Activated CD4-positive, CD25-positive, alpha-beta regulatory T cell treated with anti-CD3 and anti-CD28 coated beads, Interleukin-2, amount 50 U/mL, for 72 hours (primary cell): ENCODE measurements at regions not wholly inside any gene's neighbourhood (a gene's known extent, or its start where the extent isn't known, plus 50 kb on each side); places are given as distances from the start of the nearest gene placed in this dataset.
"Not testable (repeated sequence)": the region's sequence is repeated elsewhere in the genome, so short reads cannot be mapped to it uniquely, and the experiment has no call there.

ENCODE experiments used
- DNase-seq: peaks from one replicate; pipeline ENCODE4 v3.0.0; 2021

DNA sequence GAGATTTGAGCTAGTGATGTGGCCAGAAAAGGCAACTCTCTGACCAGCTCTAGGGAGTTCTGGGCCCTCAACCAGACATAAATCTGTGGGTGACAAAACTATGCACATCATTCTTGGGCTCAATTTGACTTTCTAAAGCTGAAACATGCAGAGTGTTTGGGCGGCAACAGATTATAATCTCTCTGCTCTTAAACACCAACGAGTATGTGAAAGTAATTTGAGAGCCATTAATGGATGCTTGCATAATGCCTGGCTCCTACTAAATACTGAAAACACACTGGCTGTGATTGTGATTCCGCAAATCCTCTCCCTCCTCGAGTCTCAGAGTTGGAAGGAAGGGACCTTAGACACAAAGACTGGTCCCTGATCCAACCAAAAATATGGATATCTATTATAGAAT is 186.7 kb downstream of the UACA start:
- DNase-seq, result no peak

DNA sequence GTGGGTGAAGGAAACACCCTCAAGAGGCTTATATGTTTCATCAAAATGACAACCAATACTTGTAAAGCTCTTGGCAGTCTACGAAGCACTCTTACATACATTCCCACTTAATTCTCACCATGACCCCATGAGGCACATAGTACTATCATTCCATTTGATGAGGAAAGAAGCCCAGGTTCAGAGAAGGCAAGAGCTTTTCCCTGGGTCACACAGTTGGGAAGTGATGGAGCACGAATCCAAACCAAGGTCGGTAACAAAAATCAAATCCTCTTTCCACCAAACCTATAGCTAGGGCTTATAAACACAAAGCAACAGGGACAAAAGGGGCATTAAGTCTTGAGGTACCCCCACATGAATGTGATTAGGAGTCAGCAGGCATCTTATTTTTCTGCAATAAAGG is 187.1 kb downstream of the UACA start:
- no peak for DNase-seq

DNA sequence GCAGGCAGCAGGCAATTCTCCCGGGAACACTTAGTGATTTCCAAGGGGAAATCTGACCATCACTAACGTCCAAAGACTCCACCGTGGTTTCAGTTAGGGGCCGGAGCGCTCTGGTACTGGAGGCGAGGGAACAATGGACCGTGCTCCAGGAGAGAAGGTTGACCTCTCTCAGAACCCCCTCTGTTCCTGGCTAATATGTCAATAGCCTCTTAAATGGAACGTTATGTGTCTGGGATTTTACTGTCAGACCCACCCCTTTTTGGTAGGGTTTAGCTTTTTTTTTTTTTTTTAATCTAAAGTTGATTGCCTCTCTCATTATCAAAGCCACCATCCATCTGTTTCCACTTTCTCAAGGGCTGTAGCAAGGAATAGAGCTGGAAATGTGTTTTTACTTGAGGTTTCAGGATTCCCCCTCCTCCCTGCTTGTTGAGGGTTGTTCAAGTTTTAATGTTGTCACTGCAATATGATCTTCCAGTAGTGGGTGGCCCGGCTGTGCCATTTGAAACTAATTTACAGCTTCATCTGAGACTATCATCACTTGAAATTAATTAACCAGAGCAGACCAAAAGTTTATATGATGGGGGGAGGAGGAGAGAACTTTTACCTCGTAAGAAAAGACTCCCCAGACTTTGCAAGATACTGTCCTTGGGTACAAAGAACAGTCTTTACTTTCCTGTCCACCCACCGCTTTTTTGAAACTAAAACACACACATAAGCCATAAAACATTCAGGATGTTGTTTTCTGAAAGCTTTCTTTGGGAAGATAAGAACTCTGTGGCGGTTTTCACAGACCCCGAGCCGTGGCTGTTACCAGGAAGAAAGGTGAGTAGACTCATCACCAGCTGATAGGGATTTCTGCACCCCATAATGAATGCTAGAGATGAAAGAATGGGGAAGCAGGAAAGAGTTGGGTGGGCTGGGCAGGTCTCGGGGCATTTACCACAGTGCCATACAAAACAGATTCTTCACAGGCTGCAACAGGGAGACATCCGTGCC is 187.8 kb downstream of the UACA start:
- DNase-seq, result no peak

DNA sequence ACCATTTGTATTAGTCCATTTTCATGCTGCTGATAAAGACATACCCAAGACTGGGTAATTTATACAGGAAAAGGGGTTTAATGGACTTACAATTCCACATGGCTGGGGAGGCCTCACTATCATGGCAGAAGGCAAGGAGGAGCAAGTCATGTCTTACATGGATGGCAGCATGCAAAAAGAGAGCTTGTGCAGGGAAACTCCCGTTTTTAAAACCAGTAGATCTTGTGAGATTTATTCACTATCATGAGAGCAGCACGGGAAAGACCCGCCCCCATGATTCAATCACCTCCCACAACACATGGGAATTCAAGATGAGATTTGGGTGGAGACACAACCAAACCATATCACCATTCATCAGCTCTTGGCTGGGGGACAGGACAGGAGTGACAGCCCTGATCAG is 189.0 kb downstream of the UACA start:
- not testable (repeated sequence) for DNase-seq

DNA sequence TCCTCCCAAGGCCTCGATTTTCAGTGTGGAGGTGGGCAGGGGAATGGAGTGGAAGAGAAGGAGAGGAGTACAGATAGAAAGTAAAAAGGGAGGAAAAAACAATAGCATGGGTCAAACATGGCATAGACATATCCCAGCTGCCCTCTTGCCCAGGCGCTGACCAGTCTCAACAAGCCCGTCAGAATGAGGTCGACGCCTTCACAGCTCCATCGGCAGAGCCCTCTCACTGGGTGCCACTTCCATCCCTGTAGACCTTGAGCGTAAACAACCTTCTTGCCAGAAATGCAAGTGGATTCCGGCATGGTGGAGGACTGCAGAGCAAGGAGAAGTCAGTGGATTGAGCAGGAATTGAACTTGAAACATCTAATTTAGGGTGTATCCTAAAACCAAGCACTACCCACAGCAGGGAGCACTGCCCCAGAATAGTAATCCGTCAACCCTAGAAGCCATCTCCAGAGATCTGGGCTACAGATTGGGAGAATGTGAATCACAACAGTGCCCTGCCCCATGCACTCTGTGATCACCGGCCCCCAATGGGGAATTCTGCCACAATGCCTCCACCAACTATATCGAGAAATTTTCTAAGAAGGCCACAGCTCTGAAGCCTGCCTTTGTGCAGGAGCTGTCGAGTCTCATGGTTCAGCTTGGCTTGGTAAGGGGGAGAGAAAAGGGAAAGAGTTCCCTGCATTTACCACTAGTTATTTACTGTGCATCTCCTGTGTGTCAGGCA is 190.1 kb downstream of the UACA start:
- no peak for DNase-seq

DNA sequence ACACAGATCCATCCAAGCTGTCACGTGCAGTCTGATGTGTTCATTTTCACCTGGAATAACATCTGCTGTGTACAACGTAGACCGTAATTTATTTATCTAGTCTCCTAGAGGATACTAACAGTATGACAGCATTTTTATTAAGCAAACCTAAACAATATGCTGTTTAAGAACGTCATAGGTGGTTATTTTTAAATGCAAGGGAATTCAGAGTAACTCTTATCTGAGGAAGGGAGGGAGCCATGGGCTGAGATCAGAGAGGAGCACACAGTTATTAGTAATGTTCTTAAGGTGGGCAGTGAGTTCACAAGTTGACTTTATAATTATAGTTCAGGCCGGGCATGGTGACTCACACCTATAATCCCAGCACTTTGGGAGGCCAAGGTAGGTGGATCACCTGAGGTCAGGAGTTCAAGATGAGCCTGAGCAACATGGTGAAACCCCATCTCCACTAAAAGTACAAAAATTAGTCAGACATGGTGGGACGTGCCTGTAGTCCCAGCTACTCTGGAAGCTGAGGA is 193.6 kb downstream of the UACA start:
- DNase-seq, result no peak

DNA sequence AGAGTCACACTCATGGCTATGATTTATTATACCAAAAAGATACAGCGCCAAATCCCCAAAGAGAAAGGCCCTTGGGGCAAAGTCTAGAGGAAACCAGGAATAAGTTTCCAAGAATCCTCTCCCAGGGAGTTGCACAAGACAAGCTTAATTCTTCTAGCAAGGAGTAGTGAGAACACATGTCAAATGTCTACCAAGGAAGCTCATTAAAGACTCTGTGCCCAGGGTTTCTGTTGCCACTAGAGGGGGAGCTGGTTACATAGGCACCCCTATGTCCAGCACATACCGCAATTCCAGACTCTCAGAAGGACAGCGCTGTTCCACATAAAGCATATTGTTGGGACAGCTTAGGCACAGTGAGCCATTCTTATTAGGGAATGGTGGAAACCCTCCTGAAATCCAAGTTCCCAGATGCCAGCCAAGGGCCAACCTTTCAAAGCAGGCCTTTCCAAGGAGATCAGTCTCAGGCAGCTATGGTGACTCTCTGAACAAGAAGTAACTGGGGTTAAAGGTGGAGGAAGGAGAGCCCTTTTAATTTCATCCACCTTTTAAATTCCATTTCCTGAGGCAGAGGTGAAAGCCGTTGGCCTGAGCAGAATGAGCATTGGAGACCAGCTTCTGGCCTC is 194.2 kb downstream of the UACA start:
- DNase-seq, result no peak

DNA sequence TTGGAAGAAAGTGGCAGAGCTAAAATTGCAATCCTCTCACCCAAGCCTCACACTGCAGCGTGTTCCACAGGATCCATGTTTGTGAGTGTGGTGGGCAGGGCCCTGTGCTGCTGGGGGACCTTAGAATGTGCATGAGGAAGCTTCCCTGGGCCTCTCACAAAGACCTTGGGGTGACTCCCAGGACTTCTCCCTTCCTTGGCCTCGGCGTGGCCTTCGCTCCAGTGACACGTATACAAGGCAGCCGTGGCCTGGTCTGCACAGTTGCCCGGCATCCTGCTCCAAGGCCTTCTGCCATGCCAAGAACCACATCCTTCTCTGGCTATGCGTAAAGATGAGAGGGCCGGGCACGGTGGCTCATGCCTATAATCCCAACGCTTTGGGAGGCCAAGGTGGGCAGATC is 196.4 kb downstream of the UACA start:
- no peak for DNase-seq

DNA sequence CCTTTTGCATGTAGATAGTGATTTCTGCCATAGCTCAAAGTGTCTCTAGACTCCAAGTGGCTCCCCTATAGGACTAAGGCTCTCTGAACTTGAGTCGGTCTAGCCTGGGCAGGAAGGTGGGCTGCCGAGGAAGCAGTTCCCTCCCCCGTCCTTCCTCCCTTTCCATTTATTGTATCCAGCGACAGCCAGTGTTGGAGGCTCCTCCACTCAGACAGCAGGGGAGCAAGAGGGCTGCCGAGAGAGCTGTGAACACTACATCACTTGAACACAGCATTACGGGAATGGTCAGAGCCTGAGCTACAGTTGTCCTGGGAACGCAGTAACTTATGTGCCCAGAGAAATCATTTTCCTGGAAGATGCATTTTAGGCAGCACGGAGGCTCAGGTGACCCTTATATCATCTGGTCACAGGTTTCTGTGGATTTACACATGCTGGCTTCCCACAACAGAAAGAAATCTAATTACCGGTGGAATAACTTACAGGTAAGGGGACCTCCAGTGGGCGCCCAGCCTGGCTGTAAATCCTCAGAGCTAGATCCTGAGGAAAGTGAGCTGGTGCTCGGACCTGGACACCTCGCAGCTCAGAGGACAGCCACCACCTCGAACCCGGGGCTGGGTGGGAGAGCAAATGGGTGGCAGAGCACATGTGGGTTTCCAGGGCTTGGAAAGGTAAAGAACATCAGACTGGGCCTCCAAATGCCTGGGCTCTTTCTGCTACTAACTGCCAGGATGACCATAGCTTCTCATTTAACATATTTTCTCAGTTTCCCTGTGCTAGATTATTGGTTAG is 197.1 kb downstream of the UACA start:
- DNase-seq, result no peak

DNA sequence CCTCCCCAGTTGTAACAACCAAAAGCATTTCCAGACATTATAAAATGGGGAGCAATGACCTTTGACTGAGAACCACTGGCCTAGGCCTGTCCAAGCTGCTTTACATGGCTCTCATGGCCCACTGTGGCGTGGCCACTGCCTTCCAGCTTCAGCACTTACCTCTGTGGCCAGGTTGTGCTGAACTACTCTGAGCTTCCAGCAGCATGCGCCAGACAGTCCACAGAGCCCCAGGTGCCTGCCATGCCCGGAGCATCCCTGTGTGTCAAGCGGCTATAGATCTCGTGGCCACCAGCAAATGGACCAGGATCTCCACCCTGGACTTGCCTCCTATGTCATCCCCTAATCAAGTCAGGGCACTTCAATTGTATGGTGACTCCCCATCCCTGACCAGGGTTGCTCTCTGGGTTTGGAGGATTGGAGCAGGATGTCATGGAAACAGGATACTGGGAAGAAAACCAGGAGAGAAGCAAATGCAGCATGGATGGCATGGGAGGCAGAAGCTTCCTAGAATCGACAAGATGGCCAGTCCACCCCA is 199.7 kb downstream of the UACA start:
- no peak for DNase-seq

DNA sequence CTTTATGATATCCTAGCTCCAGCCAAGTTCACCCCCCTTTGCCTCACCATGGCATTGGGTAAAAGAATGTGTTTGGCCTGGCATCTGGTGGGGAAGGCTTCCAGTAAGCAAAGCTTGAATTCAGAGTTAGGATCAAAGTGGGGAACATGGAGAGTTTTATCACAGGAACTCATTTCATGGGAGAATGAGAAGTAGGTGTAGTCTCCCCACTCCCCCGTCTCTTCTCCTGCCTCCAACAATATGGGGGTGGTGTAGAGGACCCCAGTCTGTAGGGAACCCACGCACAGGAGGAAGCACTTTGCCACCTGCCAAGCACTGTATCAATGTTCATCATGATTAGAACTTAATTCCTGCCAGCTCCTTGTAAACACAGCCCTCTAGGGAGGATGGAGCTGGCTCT is 200.5 kb downstream of the UACA start:
- DNase-seq, result no peak

DNA sequence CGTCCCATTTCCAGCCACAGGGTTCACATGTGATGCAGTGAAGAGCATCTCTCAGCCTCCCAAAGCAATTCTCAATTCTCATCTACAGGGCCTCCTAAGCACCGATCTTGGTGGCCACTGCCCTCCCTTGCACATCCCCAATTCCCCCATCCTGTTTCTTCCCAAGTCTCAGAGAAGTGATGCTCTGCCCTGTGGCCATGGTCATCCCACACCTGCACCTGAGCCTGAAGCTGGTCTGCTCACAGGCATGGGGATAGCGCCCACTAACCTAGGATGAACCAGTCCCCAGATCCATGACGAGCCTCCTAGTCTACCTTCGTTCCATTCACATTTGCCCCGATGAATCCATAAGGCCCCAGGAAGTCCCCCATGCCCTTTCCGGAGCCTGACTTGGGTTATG is 201.5 kb downstream of the UACA start:
- DNase-seq, result no peak

DNA sequence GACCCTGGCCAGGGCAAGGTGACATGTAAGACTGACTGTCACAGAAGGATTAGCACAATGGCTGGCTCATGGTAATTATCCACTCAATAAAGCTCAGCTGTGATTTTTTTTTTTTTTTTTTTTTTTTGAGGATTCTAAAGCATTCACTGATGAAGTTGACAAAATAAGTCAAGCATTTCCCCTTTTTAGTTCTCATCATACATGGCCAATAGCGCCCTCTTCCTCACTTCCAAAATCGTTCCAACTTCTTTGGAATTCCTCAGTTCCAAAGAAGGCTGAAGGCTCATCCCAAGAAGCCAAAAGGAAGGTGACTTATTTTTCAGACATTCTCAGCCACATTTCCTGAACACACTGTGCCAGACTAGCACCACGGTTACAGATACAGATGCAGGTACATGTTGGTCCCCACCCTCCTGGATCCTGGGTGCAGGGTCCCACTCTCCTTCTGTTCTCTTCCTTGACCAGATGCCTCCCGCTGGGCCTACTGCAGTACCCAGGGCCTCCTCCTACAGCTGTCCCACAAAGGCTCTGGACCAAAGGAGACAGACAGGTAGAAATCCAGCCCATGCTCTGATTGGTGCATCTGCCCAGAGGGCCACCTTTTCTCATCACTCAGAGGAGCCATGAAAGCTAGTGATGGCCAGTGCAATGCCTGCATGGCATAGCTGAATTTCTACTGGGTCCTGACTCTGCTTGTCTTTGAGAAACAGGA is 202.6 kb downstream of the UACA start:
- DNase-seq, result no peak

DNA sequence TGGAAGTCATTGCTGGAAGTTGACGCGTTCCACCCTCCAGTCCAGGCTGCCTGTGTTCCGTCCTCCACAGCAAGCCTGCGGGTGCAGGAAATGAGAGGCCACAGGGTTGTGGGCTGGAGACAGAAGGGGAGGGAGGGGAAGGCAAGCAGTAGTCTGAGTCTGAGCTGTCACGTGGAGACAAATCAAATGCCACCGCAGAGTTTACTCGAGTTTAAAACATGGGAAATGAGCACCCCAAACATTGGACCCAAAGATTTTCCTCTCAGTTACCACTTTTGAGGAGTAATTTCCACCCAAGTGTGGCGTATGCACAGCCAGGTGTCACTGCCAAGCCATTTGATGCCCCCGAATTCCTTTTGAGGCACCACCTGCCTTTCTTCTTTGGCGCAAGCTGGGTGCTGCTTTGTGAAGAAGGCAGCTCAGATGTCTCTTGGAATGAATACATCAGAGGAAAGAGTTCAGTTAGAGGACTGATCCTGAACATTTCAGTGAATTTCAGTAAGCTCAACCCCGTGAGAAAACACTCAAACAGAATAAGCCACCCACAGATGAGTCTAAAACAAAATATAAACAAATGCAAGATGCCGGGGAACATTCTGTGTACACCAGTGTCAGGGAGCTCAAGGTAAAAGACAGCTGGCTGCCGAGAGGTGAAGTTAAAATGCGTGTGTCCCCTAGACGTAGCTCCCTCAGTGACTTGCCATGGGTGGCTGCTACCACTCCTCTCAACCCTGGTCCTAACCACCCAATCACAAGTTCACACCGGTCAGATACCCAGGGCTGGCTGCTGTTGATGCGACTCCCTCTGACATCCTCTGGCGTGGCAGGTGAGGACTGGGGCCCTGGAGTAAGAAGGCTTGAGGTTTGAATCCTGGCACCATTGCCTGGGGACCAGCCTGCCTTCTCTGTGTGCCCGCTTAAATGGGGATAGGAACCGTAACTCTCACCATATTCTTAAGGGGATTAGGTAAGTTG is 203.8 kb downstream of the UACA start:
- peak; percentile 44 for DNase-seq

DNA sequence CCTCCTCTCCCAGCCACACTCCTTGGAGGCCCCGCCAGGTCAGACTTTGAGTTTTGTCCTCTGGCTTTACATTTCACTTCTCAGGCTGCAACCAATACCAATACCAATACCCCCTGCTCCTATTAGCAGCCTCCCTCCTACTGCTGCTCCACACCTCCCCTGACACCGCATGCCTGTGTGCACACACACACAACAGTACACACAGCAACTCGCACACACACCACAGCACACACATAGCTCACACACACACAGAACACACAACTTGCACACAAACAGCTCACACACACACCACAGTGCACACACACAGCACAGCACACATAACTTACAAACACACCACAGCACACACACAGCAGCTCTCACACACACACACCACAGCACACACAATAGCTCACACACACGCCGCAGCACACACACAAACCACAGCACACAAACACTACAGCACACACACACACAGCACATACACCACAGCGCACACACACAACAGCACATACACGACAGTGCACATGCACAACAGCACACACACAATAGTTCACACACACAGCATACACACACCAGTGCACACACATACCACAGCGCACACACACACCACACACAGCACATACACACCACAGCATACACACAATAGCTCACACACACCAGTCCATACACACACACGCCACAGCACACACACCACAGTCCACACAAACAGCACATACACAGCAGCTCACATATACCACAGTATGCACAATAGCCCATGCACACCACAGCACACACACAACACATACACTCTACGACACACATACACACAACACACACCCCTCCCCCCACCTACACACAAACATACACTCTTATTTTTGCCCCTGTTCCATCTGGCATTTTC is 204.7 kb downstream of the UACA start:
- no peak for DNase-seq

DNA sequence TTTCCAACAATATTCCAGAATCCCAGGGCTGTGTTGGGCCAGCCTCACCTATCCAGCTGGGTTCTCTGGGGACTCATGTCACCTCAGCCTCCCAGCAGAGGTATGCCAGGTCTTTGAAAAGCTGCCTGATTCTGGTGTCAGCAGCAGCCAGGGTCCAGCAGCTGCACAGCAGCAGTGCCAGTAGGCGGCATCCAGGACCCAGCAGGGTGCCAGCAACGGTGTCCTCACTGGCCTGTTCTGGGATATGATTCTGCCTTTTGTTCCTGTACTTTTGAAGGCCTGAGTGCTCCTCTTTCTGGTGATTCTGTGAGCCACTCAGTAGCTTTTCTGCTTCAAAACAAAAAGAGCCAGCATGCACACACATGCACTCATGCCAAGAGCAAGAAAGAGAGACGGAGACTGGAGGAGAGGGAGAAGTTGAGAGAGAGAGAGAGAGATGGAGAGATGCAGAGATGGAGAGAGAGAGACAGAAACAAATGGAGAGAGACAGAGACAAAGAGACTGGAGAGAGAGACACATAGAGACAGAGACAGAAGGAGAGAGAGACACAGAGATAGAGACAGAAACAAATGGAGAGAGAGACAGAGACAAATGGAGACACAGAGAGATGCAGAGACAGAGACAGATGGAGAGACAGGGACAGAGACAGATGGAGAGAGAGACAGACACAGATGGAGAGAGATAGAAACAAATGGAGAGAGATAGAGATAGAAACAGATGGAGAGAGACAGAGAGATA is 205.7 kb downstream of the UACA start:
- no peak for DNase-seq

DNA sequence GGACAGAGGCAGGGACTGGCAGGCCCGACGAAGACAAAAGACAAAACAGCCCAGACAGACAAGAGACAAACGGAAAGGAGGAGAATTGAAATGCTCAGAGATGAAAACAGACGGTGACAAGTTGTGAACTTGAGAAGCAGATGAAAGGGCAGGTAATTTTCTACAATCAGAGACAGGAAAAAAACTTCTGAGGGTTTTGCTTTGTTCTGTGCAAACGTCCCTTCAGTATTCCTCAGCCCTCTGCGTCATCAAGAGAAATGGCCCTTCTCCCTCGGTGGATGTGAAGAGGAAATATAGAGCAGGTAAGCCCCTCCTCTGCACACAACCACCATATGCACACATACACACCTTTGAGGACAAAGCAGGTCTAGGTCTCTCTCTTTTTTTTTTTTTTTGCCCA is 206.6 kb downstream of the UACA start:
- DNase-seq, result no peak

DNA sequence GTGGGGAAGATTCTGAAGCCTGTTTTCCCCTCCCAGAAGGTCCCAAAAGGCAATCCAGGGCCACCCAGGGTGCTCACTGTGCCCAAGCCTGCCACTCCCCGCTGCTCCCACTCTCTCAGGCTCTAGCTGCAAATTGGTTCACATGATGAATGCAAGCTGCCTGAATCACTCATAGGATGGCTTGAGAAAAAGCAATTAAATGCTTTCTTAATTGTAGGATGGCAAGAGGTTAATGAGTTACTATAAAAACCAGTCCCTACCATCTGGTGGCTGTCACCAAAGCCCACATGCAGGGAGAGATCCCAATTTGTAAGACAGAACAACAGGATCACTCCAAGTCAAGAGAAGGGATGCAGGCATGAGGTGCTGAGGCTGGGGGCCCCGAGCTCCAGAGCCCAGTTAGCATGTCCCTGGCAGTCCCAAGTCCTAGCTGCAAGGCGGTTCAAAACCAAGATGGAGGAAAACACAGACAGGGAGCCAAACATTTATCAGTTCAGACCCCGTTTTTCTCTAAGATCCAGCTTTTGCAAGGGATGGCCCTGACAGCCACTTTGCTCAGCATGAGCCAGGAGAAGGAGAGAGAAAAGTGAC is 207.1 kb downstream of the UACA start:
- no peak for DNase-seq
